Stomach (tissue), 4 donors: ENCODE measurements at regions not wholly inside any gene's neighbourhood (a gene's known extent, or its start where the extent isn't known, plus 50 kb on each side); places are given as distances from the start of the nearest gene placed in this dataset.

Experiments used
- POLR2A ChIP-seq, 4 donors: fragments of 450-650 bp; IDR thresholded peaks; one replicate each; pipeline ENCODE4 v1.6.1; 2016; ENCODE audit warnings: antibody characterized with exemption in 4 of 4, control low read depth in 2 of 4, mild to moderate bottlenecking in 1 of 4, moderate library complexity in 1 of 4
- TF ChIP-seq, protein P1 (sequence below), 7 experiments: fragments of 450-650 bp in 4 of 7; fragments of 200-600 bp in 3 of 7; sonication (generic) in 3 of 7; IDR thresholded peaks; one replicate each; pipeline ENCODE4 v1.5.1; 2016 to 2019; ENCODE audit warnings: antibody characterized with exemption in 7 of 7, control low read depth in 2 of 7, mild to moderate bottlenecking in 1 of 7

DNA sequence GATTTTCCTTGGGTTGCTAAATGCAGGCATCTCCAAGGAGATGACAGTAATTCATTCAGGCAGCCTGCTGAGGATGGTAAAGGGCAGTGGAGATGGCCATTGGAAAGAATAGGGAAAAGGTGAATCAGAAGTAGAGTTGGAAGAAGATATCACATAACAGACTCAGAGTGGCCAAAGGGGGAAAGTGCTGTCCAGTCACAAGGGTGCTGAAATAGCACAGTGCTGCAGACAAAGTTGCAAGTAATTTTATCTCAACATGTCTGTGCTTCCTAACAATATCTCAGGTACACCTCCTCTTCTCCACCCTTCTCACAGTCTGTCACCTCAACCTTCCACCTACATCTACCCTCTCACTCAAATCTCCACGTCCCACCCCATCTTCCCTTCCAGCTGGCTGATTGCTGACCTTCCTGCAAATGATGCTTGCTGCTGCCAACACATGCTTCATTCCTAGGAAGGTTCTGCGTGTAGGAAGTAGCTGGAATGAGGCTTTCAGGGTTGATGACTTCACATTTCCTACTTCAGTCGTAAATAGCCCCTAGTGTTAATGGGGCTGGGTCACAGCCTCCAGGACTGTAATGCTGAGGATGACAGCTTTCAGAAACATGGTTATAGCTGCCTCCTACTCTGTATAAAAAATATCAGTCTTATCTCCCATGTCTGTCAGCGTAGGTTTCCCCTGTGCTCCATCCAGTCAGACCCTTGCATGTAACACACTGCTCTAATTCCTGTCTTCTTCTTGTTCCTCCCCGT is 123.9 kb downstream of the CTNND1 start:
- TF ChIP-seq, protein P1, sequence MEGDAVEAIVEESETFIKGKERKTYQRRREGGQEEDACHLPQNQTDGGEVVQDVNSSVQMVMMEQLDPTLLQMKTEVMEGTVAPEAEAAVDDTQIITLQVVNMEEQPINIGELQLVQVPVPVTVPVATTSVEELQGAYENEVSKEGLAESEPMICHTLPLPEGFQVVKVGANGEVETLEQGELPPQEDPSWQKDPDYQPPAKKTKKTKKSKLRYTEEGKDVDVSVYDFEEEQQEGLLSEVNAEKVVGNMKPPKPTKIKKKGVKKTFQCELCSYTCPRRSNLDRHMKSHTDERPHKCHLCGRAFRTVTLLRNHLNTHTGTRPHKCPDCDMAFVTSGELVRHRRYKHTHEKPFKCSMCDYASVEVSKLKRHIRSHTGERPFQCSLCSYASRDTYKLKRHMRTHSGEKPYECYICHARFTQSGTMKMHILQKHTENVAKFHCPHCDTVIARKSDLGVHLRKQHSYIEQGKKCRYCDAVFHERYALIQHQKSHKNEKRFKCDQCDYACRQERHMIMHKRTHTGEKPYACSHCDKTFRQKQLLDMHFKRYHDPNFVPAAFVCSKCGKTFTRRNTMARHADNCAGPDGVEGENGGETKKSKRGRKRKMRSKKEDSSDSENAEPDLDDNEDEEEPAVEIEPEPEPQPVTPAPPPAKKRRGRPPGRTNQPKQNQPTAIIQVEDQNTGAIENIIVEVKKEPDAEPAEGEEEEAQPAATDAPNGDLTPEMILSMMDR (IDR thresholded peaks at IDR 0.05), result no peak
- no peak for TF ChIP-seq POLR2A (IDR thresholded peaks at IDR 0.05)
